SU-DHL-6 (cell line): ENCODE measurements at regions not wholly inside any gene's neighbourhood (a gene's known extent, or its start where the extent isn't known, plus 50 kb on each side); places are given as distances from the start of the nearest gene placed in this dataset.

Source experiments
- H2AFZ ChIP-seq: fragments of 200-600 bp; sonication (generic); 2 replicates; pipeline ENCODE4 v1.6.1; 2014; ENCODE audit warnings: low read depth, mild to moderate bottlenecking, moderate library complexity, mixed read lengths, antibody characterized with exemption, low read length; ENCODE audit not compliant: severe bottlenecking
- H3F3A ChIP-seq: fragments of 200-600 bp; shearing (Covaris generic); 2 replicates; pipeline ENCODE4 v1.6.0; 2016; ENCODE audit warnings: antibody characterized with exemption, mild to moderate bottlenecking; ENCODE audit not compliant: insufficient read depth
- H3K27ac ChIP-seq: fragments of 200-600 bp; sonication (generic); 2 replicates; pipeline ENCODE4 v1.5.1; 2016; ENCODE audit warnings: low read depth, mild to moderate bottlenecking, low read length, moderate library complexity, mixed read lengths
- H3K27me3 ChIP-seq: fragments of 200-600 bp; sonication (generic), shearing (Covaris generic); 2 replicates; pipeline ENCODE4 v1.6.0; 2014; ENCODE audit warnings: mild to moderate bottlenecking, low read length
- H3K36me3 ChIP-seq: fragments of 200-600 bp; sonication (generic); 2 replicates; pipeline ENCODE4 v1.6.1; 2014; ENCODE audit warnings: mild to moderate bottlenecking, low read length, mixed read lengths
- H3K4me2 ChIP-seq: fragments of 300-600, 200-600 bp; shearing (Covaris generic), sonication (generic); 2 replicates; pipeline ENCODE4 v1.6.0; 2014; ENCODE audit warnings: low read length, low read depth, mild to moderate bottlenecking; ENCODE audit not compliant: poor library complexity, severe bottlenecking
- H3K4me3 ChIP-seq: fragments of 200-600 bp; sonication (generic); 2 replicates; pipeline ENCODE4 v1.5.1; 2014; ENCODE audit warnings: antibody characterized with exemption, low read length, mild to moderate bottlenecking, mixed read lengths; ENCODE audit not compliant: insufficient read depth, poor library complexity, severe bottlenecking
- H3K79me2 ChIP-seq: fragments of 200-600 bp; sonication (generic); 2 replicates; pipeline ENCODE4 v1.6.1; 2014; ENCODE audit warnings: mild to moderate bottlenecking, low read length, moderate library complexity; ENCODE audit not compliant: insufficient read depth
- H3K9ac ChIP-seq: fragments of 200-600 bp; sonication (generic); 2 replicates; pipeline ENCODE4 v1.7.0; 2014; ENCODE audit warnings: mild to moderate bottlenecking, low read length
- H3K9me2 ChIP-seq: fragments of 200-600 bp; sonication (generic); replicated peaks from 2 replicates; pipeline ENCODE4 v1.6.1; 2014; ENCODE audit warnings: low read length; ENCODE audit not compliant: insufficient read depth
- H3K9me3 ChIP-seq: fragments of 200-600 bp; sonication (generic); 2 replicates; pipeline ENCODE4 v1.6.1; 2014; ENCODE audit warnings: low read length, mixed read lengths; ENCODE audit not compliant: insufficient read depth
- H4K20me1 ChIP-seq: fragments of 200-600 bp; sonication (generic); 2 replicates; pipeline ENCODE4 v1.6.1; 2014; ENCODE audit warnings: low read depth, mild to moderate bottlenecking, antibody characterized with exemption, low read length, moderate library complexity, mixed read lengths
- CTCF ChIP-seq: fragments of 200-600 bp; sonication (generic); IDR thresholded peaks from one replicate; pipeline ENCODE4 v1.5.1; 2017; ENCODE audit warnings: antibody characterized with exemption, mild to moderate bottlenecking, low read length, moderate library complexity; ENCODE audit not compliant: insufficient read depth, poor library complexity, severe bottlenecking
- EZH2phosphoT487 ChIP-seq: fragments of 200-600 bp; sonication (generic), shearing (Covaris generic); conservative IDR thresholded peaks from 2 replicates; pipeline ENCODE4 v1.6.1; 2018; ENCODE audit warnings: mild to moderate bottlenecking, antibody characterized with exemption, low read length, moderate library complexity, mixed read lengths

- Histone ChIP-seq H3K9ac (no peak overlapping the region), H3K9me3 (no peaks in the 10 kb centered on the region), H3K36me3 (no peaks in the 10 kb centered on the region), H3K79me2 (no peaks in the 10 kb centered on the region), H3K27ac (no peak overlapping the region), H3F3A (no peaks in the 10 kb centered on the region), H2AFZ (no peak overlapping the region), H3K9me2 (no peaks in the 10 kb centered on the region; the same call in 1 of the 2 replicates), H4K20me1 (no peaks in the 10 kb centered on the region), H3K27me3 (no peaks in the 10 kb centered on the region), H3K4me3 (no peak overlapping the region), H3K4me2 (no peak overlapping the region)
- no peak for TF ChIP-seq CTCF
- TF ChIP-seq EZH2phosphoT487 = no peak
These were observed 434.5 kb downstream of the CAAP1 start for GRCh38 chr9:26458054-26458453.

GRCh38 chr9:26457151-26457550 is 435.5 kb downstream of the CAAP1 start:
- Histone ChIP-seq H3K27me3 (no peaks in the 10 kb centered on the region), H2AFZ (no peak overlapping the region), H3F3A (no peaks in the 10 kb centered on the region), H3K9ac (no peak overlapping the region), H3K27ac (no peak overlapping the region), H3K9me3 (no peaks in the 10 kb centered on the region), H3K9me2 (no peaks in the 10 kb centered on the region), H3K4me2 (no peak overlapping the region), H3K36me3 (no peaks in the 10 kb centered on the region), H4K20me1 (no peaks in the 10 kb centered on the region), H3K79me2 (no peaks in the 10 kb centered on the region), H3K4me3 (no peak overlapping the region)
- no peak for TF ChIP-seq EZH2phosphoT487
- no peak for TF ChIP-seq CTCF

- H4K20me1 ChIP-seq = no peaks in the 10 kb centered on the region
- H3K9me3 ChIP-seq = no peaks in the 10 kb centered on the region
- H3K4me2 ChIP-seq = no peak overlapping the region
- no peaks in the 10 kb centered on the region for H3K9me2 ChIP-seq
- H3F3A ChIP-seq = no peaks in the 10 kb centered on the region
- TF ChIP-seq CTCF (no peak), EZH2phosphoT487 (no peak)
- no peaks in the 10 kb centered on the region for H3K79me2 ChIP-seq
- H3K9ac ChIP-seq = no peak overlapping the region
- H2AFZ ChIP-seq = no peak overlapping the region
- H3K36me3 ChIP-seq = no peaks in the 10 kb centered on the region
- no peak overlapping the region for H3K4me3 ChIP-seq
- H3K27ac ChIP-seq = no peak overlapping the region
- no peaks in the 10 kb centered on the region for H3K27me3 ChIP-seq
These were observed 453.5 kb downstream of the CAAP1 start for GRCh38 chr9:26439061-26439624.
